ENCODE measurements at regions not wholly inside any gene's neighbourhood (a gene's known extent, or its start where the extent isn't known, plus 50 kb on each side); places are given as distances from the start of the nearest gene placed in this dataset.
"Not testable (repeated sequence)": the region's sequence is repeated elsewhere in the genome, so short reads cannot be mapped to it uniquely, and the experiment has no call there.

GRCh38 chr7:153100691-153101237 lies 341.2 kb downstream of the ACTR3B start:
- no peak for DNase-seq
- no peak for TF ChIP-seq CTCF (IDR thresholded peaks at IDR 0.05)
- H3K27ac Mint-ChIP-seq = no peak overlapping the region
- no peaks in the 10 kb centered on the region for H3K36me3 Mint-ChIP-seq (ENCODE audit: low read depth)
- H3K9me3 Mint-ChIP-seq = peaks cover 40% of the 10 kb centered on the region
- no peak overlapping the region for H3K4me3 Mint-ChIP-seq
- H3K27me3 Mint-ChIP-seq (ENCODE audit: insufficient read depth) = no peaks in the 10 kb centered on the region; the same call in 1 of the 2 replicates
- H3K4me1 Mint-ChIP-seq (ENCODE audit: low read depth) = no peaks in the 10 kb centered on the region

GRCh38 chr7:153103202-153103601 lies 343.6 kb downstream of the ACTR3B start:
- Mint-ChIP-seq H3K9me3 (peaks cover 47% of the 10 kb centered on the region), H3K27me3 (ENCODE audit: insufficient read depth) (no peaks in the 10 kb centered on the region; the same call in 1 of the 2 replicates), H3K36me3 (ENCODE audit: low read depth) (no peaks in the 10 kb centered on the region)

GRCh38 chr7:153107826-153108225 lies 348.3 kb downstream of the ACTR3B start:
- no peak overlapping the region for H3K4me3 Mint-ChIP-seq
- no peaks in the 10 kb centered on the region for H3K27me3 Mint-ChIP-seq (ENCODE audit: insufficient read depth)
- no peak for TF ChIP-seq CTCF (IDR thresholded peaks at IDR 0.05)
- peaks cover 53% of the 10 kb centered on the region for H3K9me3 Mint-ChIP-seq
- peaks cover 8% of the 10 kb centered on the region for H3K36me3 Mint-ChIP-seq (ENCODE audit: low read depth)
- no peak overlapping the region for H3K27ac Mint-ChIP-seq
- H3K4me1 Mint-ChIP-seq (ENCODE audit: low read depth) = no peaks in the 10 kb centered on the region
- no peak for DNase-seq

More at GRCh38 chr7:153103202-153103601, 343.6 kb downstream of the ACTR3B start:
- Mint-ChIP-seq H3K4me3 (no peak overlapping the region), H3K27ac (no peak overlapping the region), H3K4me1 (ENCODE audit: low read depth) (no peaks in the 10 kb centered on the region)
- TF ChIP-seq CTCF (IDR thresholded peaks at IDR 0.05) = no peak
- no peak for DNase-seq

GRCh38 chr7:153109566-153109965 lies 350.0 kb downstream of the ACTR3B start:
- H3K4me1 Mint-ChIP-seq (ENCODE audit: low read depth) = no peaks in the 10 kb centered on the region
- TF ChIP-seq CTCF (IDR thresholded peaks at IDR 0.05) = no peak
- no peak for DNase-seq
- no peaks in the 10 kb centered on the region for H3K27me3 Mint-ChIP-seq (ENCODE audit: insufficient read depth)
- no peak overlapping the region for H3K27ac Mint-ChIP-seq
- H3K9me3 Mint-ChIP-seq = peaks cover 66% of the 10 kb centered on the region
- H3K4me3 Mint-ChIP-seq = no peak overlapping the region
- H3K36me3 Mint-ChIP-seq (ENCODE audit: low read depth) = peaks cover 8% of the 10 kb centered on the region

GRCh38 chr7:153110606-153111005 lies 351.1 kb downstream of the ACTR3B start:
- no peak overlapping the region for H3K27ac Mint-ChIP-seq
- peaks cover 8% of the 10 kb centered on the region for H3K36me3 Mint-ChIP-seq (ENCODE audit: low read depth)
- no peak for DNase-seq
- no peaks in the 10 kb centered on the region; the same call in 1 of the 2 replicates for H3K27me3 Mint-ChIP-seq (ENCODE audit: insufficient read depth)
- H3K4me3 Mint-ChIP-seq = no peak overlapping the region
- no peaks in the 10 kb centered on the region for H3K4me1 Mint-ChIP-seq (ENCODE audit: low read depth)
- peaks cover 67% of the 10 kb centered on the region for H3K9me3 Mint-ChIP-seq
- no peak for TF ChIP-seq CTCF (IDR thresholded peaks at IDR 0.05)

- H3K4me3 Mint-ChIP-seq; H3K4me1 Mint-ChIP-seq (ENCODE audit: low read depth); H3K36me3 Mint-ChIP-seq (ENCODE audit: low read depth); H3K27ac Mint-ChIP-seq; H3K27me3 Mint-ChIP-seq (ENCODE audit: insufficient read depth); DNase-seq: not testable (repeated sequence)
- peaks cover 48% of the 10 kb centered on the region for H3K9me3 Mint-ChIP-seq
These were observed 362.7 kb downstream of the ACTR3B start for GRCh38 chr7:153122255-153122654.
